Kidney tubule cell (primary cell): ENCODE measurements at regions not wholly inside any gene's neighbourhood (a gene's known extent, or its start where the extent isn't known, plus 50 kb on each side); places are given as distances from the start of the nearest gene placed in this dataset.

ENCODE experiments used
- DNase-seq: peaks from one replicate; pipeline ENCODE4 v3.0.0-alpha.2; 2018; ENCODE audit warnings: low spot score

DNA sequence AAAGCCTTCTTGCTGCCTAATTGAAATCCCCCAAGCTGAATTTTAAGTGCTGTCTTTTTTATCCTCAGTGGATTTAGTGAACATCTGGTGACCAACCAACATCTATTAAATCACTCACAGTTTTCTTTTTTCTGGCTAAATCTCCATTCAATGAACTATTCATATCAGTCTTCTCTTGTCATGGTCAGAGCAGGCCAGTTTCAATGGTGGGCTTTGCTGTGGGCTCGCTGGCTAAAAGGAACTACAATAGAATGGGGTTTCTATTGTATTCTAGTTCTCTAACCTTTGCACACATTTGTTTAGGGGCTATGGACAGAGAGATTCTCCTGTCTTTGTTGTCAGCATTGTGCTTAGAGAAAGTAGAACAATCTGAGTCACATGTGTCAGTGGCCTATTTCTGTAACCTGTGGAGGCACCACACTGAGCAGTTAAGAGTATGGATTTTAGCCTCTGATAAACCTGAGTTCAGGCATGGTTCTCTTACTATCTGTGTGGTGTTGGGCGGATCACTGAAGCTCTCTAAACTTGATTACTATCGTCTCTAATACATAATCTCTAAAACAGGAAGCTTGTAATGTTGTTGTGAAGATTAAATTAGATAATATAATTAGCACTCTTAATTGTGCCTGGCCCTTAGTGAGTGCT is 94.2 kb upstream of the CADM1 start:
- DNase-seq: no peak

DNA sequence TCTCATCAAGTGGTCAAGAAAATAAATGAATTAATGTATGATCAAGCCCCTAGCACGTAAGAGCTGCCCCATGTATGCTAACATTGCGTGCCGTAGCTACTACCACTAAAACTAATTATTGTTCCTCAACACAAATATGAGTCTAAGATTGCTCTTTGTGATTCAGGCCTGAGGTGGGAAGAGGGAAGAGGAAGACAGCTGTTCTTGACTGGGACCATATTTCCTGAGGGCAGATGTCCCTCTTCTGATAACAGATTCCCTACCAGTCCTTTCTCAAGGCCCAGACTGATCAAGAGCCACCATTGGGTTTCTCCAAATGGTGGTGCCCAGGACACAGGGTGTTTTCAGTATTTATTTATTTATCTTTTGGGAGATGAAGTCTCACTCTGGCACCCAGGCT is 87.2 kb upstream of the CADM1 start:
- DNase-seq: no peak

DNA sequence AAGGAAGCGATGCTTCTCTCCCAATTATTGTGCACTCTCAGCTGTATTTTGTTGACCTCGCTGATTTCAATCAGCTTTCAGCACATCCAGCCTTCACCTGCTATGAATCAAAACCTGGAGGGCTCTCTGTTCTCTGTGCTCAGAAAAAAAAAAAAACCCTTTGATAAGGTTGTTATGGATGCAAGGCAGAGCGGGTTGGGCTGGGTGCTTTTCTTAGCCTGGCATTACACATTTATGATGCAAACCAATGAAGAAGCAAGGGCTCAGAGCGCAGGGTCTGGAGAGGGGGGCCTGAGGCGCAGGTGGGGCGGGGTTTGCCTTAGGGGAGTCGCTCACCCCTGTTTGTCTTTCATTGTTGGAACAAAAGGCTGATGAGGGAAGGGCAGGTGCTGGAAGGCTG is 86.0 kb upstream of the CADM1 start:
- no peak for DNase-seq

DNA sequence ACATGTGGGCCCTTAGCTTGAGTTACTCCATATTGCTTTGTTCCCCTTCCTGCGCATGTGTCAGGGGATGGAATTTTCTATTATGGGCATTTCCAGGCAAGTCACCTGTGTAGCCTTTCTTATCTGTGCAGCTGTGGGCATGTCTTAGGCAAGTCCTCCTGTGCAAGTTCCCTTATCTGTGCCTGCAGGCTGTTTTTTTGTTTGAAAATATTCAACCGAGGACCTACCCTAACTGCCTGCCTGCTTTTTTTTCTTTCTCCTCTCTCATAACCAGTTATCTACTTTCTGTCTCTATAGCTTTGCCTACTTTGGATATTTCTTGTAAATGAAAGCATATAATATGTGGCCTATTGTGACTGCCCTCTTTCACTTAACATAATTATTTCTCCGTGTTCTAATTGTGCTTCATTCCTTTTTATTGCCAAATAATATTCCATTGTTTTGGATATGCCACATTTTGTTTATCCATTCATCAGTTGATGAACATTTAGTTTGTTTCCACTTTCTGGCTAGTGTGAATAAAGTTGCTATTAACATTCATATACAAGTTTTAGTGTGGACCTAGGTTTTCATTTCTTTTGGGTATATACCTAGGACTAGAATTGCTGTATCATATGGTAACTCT is 83.6 kb upstream of the CADM1 start:
- DNase-seq: no peak

DNA sequence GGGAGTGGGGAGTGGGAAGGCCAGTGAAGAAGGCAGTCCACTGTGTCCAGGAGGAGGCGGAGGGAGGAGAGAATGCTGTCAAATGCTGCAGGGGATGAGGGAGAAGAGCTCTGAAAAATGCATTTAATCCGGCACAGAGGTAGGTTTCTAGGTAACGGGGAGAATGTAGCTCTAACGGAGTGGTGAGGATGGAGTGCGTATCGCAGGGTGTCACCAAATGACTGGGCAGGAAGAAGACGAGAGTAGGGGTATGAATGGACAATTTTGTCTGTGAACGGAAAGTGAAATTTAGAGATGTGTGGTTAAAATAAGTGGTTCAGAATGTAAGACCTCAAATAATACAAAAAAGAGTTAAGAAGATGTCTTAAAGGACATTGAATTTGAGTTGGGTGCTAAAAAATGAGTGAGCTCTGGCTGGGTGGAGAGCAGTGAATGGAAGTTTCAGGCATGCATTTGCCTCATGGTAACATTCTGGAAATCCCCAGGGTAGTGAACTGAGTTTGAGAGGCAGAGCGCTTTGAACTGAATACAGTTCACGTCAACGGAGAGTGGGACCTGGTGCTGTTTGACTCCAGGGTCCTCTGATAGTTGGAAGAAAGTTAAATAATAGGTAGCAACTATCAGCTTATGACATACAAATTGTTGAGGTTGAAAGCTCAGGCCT is 81.3 kb upstream of the CADM1 start:
- DNase-seq: no peak

DNA sequence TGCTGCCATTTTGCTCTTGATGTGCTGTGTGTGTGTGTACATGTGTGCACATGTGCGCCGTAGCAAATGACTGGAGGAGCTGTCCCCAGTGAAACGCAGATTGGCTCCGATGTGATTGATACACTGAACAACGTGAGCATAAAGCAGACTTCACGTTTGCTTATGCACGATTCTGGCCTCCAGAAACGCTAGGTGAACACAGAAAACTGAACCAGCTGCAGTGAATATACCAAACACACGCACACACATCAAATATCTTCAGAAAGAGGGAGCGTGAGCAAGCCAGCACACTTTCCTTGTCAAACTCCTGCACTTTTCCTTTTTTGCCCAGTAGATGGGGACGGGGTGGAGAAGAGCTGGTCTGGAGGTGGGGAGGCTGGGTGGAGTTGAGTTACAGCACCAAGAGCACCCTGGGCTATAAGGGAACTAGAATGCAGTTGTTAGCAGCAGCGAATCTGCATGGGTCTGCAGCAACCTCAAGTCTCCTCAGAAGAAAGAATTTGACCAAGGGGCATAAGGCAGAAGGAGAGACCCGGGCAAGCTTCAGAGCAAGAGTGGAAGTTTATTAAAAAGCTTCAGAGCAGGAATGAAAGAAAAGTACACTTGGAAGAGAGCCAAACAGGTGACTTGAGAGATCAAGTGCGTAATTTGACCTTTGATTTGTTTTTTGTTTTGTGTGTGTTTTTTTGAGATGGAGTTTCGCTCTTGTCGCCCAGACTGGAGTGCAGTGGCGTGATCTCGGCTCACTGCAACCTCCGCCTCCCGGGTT is 77.8 kb upstream of the CADM1 start:
- DNase-seq: peak; percentile 28

DNA sequence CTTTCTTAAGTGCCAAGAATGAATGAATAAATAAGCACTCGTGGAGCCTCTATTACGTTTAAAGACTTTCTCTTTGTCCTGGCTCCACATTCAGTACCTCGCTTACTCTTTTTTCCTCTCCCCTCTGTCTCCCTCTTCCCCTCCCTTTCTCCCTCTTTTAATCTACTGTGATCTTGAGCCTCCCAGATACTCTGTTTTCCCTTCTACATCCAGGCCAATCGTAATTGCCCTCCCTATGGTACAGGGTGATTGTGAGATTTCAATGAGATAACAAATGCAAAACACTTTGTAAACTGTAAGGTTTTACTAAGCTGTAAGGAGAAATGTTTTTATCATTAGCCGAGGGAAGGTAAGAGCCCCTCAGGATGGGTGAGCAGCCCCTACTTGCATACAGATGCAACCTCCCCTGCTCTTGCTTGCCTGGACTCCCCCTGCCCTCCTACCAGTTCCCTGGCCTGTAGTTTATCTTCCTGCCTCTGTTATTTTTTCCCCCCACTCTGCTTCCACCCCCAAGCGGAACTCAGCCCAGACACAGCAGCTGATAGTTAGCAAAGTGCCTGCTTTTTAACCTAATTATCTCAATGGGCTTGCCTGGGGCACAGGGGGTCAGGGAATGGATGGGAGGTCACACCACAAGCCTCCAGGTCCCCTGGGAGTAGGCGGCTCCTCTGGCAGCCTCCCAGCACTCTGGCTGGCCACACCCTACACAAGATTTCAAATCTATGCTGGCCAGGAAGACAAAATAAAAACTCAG is 76.9 kb upstream of the CADM1 start:
- no peak for DNase-seq

DNA sequence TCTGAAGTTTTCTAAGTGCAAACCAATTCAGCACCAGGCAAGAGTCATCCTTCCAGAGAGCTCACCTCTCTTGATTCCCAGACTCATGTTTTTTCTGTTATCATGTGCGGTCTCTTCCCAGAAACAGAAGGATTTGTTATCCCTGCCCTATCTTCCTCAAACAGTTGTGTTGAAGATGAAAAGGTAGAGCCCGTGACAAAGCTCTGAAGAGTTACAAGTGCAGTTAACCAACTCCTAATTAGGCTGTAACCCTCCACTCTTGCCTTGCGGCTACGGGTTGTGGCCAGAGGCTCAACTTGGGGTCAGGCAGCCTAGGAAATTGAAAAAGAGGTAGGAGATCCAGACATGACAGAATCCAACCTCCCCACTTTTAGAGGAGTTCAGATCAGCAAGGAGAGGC is 76.2 kb upstream of the CADM1 start:
- no peak for DNase-seq

DNA sequence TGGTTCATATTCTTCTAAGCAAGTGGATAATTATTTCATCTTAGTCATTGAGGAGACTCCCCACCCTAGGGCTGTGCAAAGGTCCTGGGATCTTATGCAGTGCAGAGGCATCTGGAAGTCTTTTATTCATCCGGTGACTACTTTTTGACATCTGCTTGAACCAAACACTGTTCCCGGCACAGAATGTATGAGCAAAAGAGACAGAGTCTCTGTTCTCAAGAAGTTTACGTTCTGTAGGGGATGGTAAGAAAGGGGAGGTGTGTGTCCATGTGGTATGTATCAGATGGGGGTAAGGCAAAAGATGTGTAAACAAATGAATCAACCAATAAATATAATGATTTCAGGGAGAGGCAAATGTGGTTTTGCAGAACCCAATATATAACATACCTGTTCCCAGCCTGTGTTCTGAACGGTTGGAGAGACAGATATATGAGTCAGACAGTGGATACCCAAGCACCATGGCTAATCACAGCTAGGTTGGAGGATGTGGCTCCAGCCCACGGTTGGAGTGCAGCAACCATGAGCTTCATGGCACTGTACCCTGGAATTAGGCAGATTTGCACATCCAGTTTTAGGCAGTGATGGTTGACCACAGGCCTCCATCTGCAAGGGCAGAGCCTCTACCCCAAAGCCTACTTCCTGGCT is 75.1 kb upstream of the CADM1 start:
- DNase-seq: peak; percentile 35

DNA sequence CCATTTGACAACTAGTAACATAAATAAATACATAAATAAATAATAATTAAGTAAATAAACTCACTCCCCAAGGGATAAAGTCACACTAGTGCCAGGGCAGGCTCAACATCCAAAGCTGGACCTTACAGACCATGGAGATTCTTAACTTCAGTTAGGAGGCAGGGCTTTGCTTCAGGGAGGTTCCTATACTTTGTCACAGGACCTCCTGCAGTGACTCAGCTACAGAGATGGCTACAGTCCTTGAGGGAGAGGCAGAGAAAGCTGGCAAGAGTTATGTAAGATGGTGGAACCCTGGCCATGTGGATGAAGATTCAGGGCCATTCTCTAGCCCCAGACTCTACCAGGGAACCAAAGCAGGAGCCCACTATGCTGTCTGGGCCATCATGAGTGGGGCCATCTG is 74.1 kb upstream of the CADM1 start:
- DNase-seq: peak; percentile 30

DNA sequence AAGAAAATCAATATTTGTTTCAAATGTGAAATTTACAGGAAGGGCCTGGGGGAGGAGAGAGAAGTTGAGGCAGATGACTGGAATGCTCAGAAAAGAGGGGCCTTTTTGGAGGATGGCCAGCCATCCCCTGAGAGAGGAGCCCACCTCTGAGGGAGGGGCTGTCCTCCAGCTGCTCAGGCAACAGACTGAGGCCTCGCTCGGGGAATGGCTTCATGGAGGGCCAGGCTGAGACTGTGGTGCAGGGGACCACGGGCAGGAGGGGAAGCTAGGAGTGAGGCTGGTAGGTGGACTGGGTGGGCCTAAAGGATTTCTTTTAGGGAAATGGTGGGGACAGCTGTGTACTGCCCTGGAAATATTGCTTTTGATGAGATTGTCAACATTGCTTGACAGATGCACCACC is 73.5 kb upstream of the CADM1 start:
- no peak for DNase-seq

DNA sequence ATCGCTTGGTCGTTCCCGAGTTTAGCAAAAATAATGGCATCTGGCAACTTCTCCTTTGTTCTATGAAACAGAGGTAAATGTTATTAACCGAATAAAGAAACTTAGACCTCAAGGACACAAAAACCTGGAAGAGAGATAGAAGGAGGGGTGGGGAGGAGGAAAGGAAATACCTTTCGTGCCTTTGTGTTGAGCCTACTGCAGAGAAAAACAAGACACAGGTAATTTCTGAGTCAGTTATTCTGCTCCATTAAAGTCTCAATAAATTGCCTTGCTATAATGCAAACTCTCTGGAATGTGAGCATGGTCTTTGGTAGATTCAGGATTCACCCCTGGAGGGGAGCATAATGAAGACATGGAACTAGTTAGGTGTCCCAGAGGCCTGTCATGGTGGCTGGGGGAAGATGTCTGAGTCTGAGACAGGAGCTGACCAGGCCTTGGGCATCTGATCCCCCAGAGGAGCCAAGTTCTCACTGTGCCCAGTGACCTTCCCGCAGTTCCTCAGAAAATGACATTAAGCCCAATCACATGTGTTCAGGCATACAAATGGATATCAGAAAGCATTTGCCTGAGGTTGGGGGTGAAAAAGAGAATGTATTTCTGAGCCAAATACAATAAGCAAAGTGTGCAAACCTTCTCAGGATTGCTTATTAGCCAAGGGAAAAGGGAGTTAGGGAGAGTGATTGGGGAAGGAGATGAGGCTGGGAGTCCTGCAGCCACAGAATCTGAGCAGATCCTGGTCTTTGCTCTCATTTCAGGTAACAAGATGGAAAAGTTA is 72.6 kb upstream of the CADM1 start:
- peak; percentile 64 for DNase-seq

DNA sequence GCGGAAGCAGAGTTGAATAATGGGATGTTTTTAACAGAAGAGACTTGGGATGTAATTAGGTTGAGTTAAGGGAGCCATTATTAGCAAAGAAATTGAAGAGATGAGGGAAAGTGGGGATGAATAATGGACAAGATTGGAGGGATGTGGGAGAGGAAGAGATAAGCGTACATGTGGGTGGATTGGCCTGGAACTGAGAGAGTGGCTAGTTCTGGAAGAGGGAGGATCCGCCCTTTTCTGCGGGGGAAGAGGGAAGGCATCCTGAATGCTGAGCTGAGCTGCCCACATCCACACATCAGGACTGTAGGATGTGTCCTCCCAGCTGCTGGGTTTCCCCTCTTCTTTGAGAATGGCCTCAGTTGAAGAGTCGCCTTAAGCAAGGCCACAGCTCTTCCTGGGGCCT is 68.3 kb upstream of the CADM1 start:
- DNase-seq: no peak

DNA sequence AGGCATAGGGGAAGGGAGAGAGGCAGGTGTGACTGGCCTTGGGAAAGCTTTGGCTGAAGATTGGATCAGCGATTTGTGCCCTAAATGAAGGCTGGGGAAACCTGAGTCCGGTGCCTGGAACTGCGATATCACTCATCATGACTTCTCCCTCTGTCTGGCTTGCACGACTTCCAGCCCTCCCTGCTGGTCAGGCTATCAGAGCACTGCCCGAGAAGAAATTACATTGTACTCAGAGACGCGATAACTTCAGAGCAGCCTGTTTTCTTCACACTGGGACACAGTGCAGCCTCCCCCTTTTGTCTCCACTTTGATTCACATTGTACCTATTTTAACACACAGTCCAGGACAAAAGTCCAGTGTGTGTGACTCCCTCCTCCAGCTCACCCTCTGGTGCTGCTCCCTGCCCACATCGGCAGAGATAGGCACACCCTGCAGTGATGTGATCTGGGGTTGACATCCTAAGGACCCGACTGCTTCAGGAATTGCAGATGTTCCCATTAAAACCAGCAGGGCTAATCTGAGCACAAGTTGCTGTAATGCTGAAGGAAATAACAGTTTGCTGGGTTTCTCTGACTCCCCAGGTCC is 62.1 kb upstream of the CADM1 start:
- DNase-seq: no peak

DNA sequence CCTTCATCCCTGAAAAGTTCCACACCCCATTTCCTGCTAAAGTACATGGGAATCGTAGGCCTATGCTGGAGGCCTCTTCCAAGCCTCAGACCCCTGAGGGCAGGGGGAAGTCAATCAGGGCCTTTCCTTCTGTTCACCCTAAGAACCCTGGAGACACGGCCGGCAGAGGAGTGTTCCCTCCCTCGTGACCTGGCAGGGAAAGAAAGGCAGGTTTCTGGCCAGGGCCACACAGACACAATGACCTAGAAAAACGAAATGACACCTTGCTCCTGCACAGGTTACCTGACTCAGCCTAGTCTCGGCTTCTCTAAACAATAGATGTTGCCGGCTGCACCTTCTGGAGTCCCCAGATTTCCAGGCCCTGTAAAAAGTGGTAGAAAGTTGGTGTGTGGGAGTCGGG is 60.6 kb upstream of the CADM1 start:
- DNase-seq: no peak

DNA sequence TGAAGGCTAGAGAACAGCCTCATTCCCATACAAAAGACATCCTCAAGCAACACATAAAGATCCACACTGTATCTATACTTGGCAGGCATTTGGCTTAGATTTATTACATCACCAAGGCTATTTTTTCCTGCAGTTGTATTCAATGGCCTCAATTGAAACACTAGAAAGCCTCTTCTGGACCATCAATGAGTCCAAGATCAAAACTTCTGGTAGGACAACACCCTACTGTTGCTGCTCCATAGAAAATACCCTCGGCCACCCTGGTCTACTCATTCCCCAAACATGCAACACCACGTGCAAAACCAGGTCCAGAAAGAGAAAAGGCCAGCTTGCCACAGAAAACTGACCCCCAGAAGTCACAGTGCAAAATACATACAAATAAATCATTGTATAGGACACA is 56.9 kb upstream of the CADM1 start:
- DNase-seq: no peak

DNA sequence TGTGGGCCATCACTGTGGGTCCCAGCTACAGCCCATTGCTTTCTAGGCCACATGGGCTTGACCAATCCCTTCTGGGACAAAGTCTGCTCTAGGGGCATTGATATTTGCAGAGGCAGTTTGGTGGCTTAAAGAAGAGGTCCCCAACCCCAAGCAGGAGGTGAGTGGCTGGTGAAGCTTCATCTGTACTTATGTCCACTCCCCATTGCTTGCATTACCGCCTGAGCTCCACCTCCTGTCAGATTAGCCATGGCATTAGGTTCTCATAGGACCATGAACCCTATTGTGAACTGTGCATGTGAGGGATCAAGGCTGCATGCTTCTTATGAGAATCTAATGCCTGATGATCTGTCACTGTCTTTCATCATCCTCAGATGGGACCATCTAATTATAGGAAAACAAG is 54.4 kb upstream of the CADM1 start:
- no peak for DNase-seq

DNA sequence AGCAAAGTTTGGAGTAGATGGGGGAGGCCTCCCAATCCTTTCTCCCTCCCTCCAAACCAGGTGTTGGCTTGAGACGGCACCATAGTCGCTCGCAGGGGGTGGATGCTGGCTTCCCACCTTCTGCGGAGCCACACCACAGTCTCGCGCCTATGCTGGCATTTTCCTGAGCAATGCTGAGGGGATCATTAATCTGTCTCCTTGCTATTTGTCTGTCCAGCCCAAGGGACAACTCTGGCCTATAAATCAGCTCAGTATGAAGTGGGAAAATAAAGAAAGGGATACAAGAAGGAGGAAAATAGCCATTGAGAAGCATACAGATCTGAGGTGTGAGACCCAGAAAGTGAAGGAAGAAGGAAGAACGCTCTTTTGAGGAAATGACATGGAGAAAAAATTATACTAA is 53.5 kb upstream of the CADM1 start:
- DNase-seq: no peak

DNA sequence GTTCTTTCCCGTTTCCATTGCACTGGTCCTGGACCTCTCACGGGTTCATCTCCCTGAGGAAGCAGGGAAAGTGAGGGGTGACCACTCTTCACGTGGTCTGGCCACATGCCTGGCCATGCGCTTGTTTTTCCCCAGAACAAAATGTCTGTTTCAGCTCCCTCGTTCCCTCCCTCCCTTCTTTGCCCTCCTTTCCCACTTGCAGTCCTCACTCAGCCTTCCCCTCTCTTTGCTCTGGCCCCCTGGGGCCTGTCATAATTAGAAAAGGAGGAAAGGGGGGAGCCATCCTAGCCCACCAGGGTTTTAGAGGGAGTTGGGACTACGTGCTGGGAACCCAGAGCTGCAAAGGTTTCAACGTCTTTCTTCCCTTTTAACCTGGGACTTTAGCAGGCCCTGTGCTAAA is 52.8 kb upstream of the CADM1 start:
- DNase-seq: no peak

DNA sequence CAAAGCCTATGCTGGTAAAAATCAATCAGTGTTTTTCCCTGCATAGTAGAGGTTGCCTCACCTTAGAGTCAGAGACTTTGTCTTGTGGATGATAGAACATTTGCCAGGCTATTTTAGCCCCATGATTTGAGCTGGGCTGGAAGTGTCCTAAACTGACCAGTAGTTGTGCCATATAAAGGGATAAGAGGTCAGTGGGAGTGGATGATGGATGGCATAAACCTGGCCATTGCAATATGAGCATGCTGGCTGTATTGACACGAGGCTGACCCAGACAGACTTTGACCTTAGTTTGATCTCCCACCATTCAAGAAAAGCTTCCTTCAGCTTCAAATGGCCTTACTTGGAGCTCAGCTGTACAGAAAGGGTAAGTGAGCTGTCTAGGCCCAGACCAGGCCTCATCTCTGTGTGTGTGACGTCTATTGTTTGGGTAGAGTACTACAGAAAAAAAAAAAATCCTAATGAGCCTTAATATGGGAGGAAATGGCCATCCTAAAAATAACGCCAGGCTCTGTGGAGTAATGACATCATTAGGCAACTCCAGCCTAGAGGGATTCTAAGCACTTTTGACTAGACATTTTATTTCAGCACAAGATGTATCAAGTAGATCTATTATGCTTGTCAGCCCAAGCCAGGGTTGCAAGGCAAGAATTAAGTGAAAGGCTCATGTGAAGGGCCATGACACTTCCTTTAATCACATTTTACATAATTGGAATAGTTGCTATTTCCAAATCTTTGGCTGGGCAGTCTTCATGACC is 51.3 kb upstream of the CADM1 start:
- DNase-seq: no peak
